IMR-90 (cell line): ENCODE measurements at regions not wholly inside any gene's neighbourhood (a gene's known extent, or its start where the extent isn't known, plus 50 kb on each side); places are given as distances from the start of the nearest gene placed in this dataset.
A peak's percentile ranks its signal among the peaks of the same experiment; 100 is the strongest.

Source experiments
- ATAC-seq: fragments of 200-7000 bp; cut with Tn5 transposase; 2 replicates; pipeline ENCODE4 v1.9.1; 2020; ENCODE audit warnings: low read depth, mild to moderate bottlenecking, moderate library complexity
- BruUV-seq: library from RNA; stranded (reverse); fragments of 400-500 nt; replicated peaks from 2 replicates; lab custom pipeline; 2021; lab: Mats Ljungman, UMichigan
- CTCF ChIA-PET: fragments of 300-600 bp; formaldehyde crosslinking; extraction: SDS; loops from one replicate; lab custom pipeline; 2021; ENCODE audit warnings: antibody characterized with exemption; lab: Yijun Ruan, JAX
- POLR2A ChIA-PET: fragments of 300-600 bp; sonication (Branson Sonifier 250); formaldehyde crosslinking; loops from one replicate; lab custom pipeline; 2022; ENCODE audit warnings: antibody characterized with exemption; ENCODE audit not compliant: unreplicated experiment; lab: Charles Lee
- DNase-seq: peaks from one replicate; pipeline ENCODE4 v3.0.0; 2013
- H2AFZ ChIP-seq: replicated peaks from 2 replicates; pipeline ENCODE3; 2013; ENCODE audit warnings: low read length, mild to moderate bottlenecking; ENCODE audit not compliant: poor library complexity
- H2AK5ac ChIP-seq: 2 replicates; pipeline ENCODE4 v1.6.1; 2013; ENCODE audit warnings: low read depth, low read length, inconsistent platforms
- H2AK9ac ChIP-seq: replicated peaks from 2 replicates; pipeline ENCODE3; 2013; ENCODE audit warnings: mild to moderate bottlenecking, low read depth, low read length, moderate library complexity; ENCODE audit not compliant: poor library complexity
- H2BK120ac ChIP-seq: 2 replicates; pipeline ENCODE4 v1.6.1; 2013; ENCODE audit warnings: low read depth, low read length, inconsistent platforms
- H2BK15ac ChIP-seq: 3 replicates; pipeline ENCODE4 v1.6.1; 2013; ENCODE audit warnings: low read depth, low read length, inconsistent platforms
- H2BK20ac ChIP-seq: 2 replicates; pipeline ENCODE4 v1.6.1; 2013; ENCODE audit warnings: low read depth, mild to moderate bottlenecking, inconsistent platforms, low read length, moderate library complexity
- H2BK5ac ChIP-seq: 2 replicates; pipeline ENCODE4 v1.6.1; 2013; ENCODE audit warnings: mild to moderate bottlenecking, low read depth, low read length, inconsistent platforms; ENCODE audit not compliant: poor library complexity, severe bottlenecking
- H3K14ac ChIP-seq: replicated peaks from 2 replicates; pipeline ENCODE4 v1.6.1; 2013; ENCODE audit warnings: low read depth, low read length, inconsistent platforms
- H3K18ac ChIP-seq: 2 replicates; pipeline ENCODE4 v1.6.1; 2013; ENCODE audit warnings: low read depth, low read length, control low read depth
- H3K23ac ChIP-seq: 2 replicates; pipeline ENCODE4 v1.6.1; 2013; ENCODE audit warnings: low read depth, low read length, inconsistent platforms
- H3K27ac ChIP-seq: 2 replicates; pipeline ENCODE4 v1.5.1; 2013; ENCODE audit warnings: mild to moderate bottlenecking, control low read depth, low read length; ENCODE audit not compliant: insufficient read depth
- H3K27me3 ChIP-seq: 2 replicates; pipeline ENCODE4 v1.6.1; 2013; ENCODE audit warnings: low read length; ENCODE audit not compliant: control insufficient read depth, insufficient read depth
- H3K36me3 ChIP-seq: 2 replicates; pipeline ENCODE4 v1.6.1; 2013; ENCODE audit warnings: low read length, mixed read lengths; ENCODE audit not compliant: control insufficient read depth, insufficient read depth
- H3K4ac ChIP-seq: 2 replicates; pipeline ENCODE4 v1.6.1; 2013; ENCODE audit warnings: low read depth, low read length, inconsistent platforms
- H3K4me1 ChIP-seq: 2 replicates; pipeline ENCODE4 v1.6.1; 2013; ENCODE audit warnings: low read length, mixed read lengths; ENCODE audit not compliant: control insufficient read depth, insufficient read depth
- H3K4me2 ChIP-seq: 2 replicates; pipeline ENCODE4 v1.6.1; 2013; ENCODE audit warnings: low read depth, mild to moderate bottlenecking, control low read depth, low read length, moderate library complexity
- H3K4me3 ChIP-seq: 2 replicates; pipeline ENCODE4 v1.5.1; 2013; ENCODE audit warnings: low read depth, mild to moderate bottlenecking, control low read depth, low read length, moderate library complexity; ENCODE audit not compliant: insufficient read depth
- H3K56ac ChIP-seq: 2 replicates; pipeline ENCODE4 v1.6.1; 2013; ENCODE audit warnings: low read length, inconsistent platforms; ENCODE audit not compliant: insufficient read depth; ENCODE audit errors: extremely low read depth
- H3K79me1 ChIP-seq, 2 experiments: 2 replicates each; pipeline ENCODE4 v1.6.1; 2013; ENCODE audit warnings: low read length in 2 of 2, inconsistent platforms in 1 of 2, low read depth in 1 of 2
- H3K9ac ChIP-seq: 2 replicates; pipeline ENCODE4 v1.6.1; 2013; ENCODE audit warnings: low read depth, low read length, control low read depth
- H3K9me1 ChIP-seq: 2 replicates; pipeline ENCODE4 v1.6.1; 2013; ENCODE audit warnings: low read length, inconsistent platforms; ENCODE audit not compliant: insufficient read depth
- H3K9me3 ChIP-seq: 2 replicates; pipeline ENCODE4 v1.6.1; 2013; ENCODE audit warnings: low read length; ENCODE audit not compliant: control insufficient read depth, insufficient read depth
- H4K20me1 ChIP-seq: 2 replicates; pipeline ENCODE4 v1.6.1; 2013; ENCODE audit warnings: low read length, inconsistent platforms; ENCODE audit not compliant: insufficient read depth
- H4K5ac ChIP-seq: 2 replicates; pipeline ENCODE4 v1.6.1; 2013; ENCODE audit warnings: mild to moderate bottlenecking, low read depth, low read length, control low read depth
- H4K8ac ChIP-seq, 2 experiments: 2 replicates each; pipeline ENCODE4 v1.6.1; 2013; ENCODE audit warnings: low read depth in 2 of 2, low read length in 2 of 2, control low read depth in 1 of 2, inconsistent platforms in 1 of 2
- H4K91ac ChIP-seq: 2 replicates; pipeline ENCODE4 v1.6.1; 2013; ENCODE audit warnings: low read depth, low read length, inconsistent platforms; ENCODE audit not compliant: insufficient read depth
- BHLHE40 ChIP-seq: fragments of 150-350 bp; IDR thresholded peaks from 2 replicates; pipeline ENCODE4 v1.6.1; 2016; ENCODE audit warnings: mild to moderate bottlenecking, low read depth, low read length
- FOS ChIP-seq: fragments of 150-350 bp; IDR thresholded peaks from 2 replicates; pipeline ENCODE4 v1.6.1; 2016; ENCODE audit warnings: low read depth, low read length
- MAFK ChIP-seq: IDR thresholded peaks from 2 replicates; pipeline ENCODE4 v1.6.1; 2012; ENCODE audit warnings: low read depth, low read length, improper control_type of control experiment
- MAZ ChIP-seq: IDR thresholded peaks from 2 replicates; pipeline ENCODE4 v1.6.1; 2012; ENCODE audit warnings: low read depth, mild to moderate bottlenecking, low read length, improper control_type of control experiment, moderate library complexity, borderline replicate concordance
- POLR2A ChIP-seq: IDR thresholded peaks from 2 replicates; pipeline ENCODE4 v1.6.1; 2012; ENCODE audit warnings: mild to moderate bottlenecking, low read depth, low read length
- RAD21 ChIP-seq: IDR thresholded peaks from 2 replicates; pipeline ENCODE4 v1.6.1; 2012; ENCODE audit warnings: low read length, improper control_type of control experiment
- RFX5 ChIP-seq: IDR thresholded peaks from 2 replicates; pipeline ENCODE4 v1.8.0; 2012; ENCODE audit warnings: low read depth, mild to moderate bottlenecking, low read length, moderate library complexity
- SMC3 ChIP-seq: fragments of 150-350 bp; IDR thresholded peaks from 2 replicates; pipeline ENCODE4 v1.6.1; 2016; ENCODE audit warnings: low read depth, mild to moderate bottlenecking, antibody characterized with exemption, low read length, moderate library complexity
- WGBS, 2 experiments: methylation state at CpG; one replicate each; pipeline versions ENCODE4 v1.1.5 to v1.1.7; 2013; ENCODE audit warnings: missing lambda C conversion rate in 2 of 2; ENCODE audit not compliant: insufficient read length in 1 of 2; ENCODE audit errors: extremely low coverage in 2 of 2; 5-methylcytosine and 5-hydroxymethylcytosine counted together
- dilution Hi-C: fragments of 300-500 bp; cut with HindIII; formaldehyde crosslinking; loops from one replicate; pipeline ENCODE4 v1.14.3; 2018; ENCODE audit warnings: low sequenced_read_pairs; ENCODE audit not compliant: unreplicated experiment
- in situ Hi-C: fragments of 300-500 bp; cut with MboI; formaldehyde crosslinking; loops from 3 replicates; pipeline ENCODE4 v1.14.3; 2019; ENCODE audit warnings: low sequenced_read_pairs, inconsistent platforms, mixed read lengths
- intact Hi-C: fragments of 100-400 bp; cut with micrococcal nuclease; formaldehyde crosslinking; loops from 2 replicates; pipeline ENCODE4 v1.10.0; 2022
- TF ChIP-seq, protein P1 (sequence below): conservative IDR thresholded peaks from 2 replicates; pipeline ENCODE4 v1.5.1; 2012; ENCODE audit warnings: mild to moderate bottlenecking, low read depth, low read length, improper control_type of control experiment
- TF ChIP-seq, protein P2 (sequence below): fragments of 150-350 bp; IDR thresholded peaks from 2 replicates; pipeline ENCODE4 v1.6.1; 2016; ENCODE audit warnings: low read depth, mild to moderate bottlenecking, low read length, moderate library complexity, borderline replicate concordance

DNA sequence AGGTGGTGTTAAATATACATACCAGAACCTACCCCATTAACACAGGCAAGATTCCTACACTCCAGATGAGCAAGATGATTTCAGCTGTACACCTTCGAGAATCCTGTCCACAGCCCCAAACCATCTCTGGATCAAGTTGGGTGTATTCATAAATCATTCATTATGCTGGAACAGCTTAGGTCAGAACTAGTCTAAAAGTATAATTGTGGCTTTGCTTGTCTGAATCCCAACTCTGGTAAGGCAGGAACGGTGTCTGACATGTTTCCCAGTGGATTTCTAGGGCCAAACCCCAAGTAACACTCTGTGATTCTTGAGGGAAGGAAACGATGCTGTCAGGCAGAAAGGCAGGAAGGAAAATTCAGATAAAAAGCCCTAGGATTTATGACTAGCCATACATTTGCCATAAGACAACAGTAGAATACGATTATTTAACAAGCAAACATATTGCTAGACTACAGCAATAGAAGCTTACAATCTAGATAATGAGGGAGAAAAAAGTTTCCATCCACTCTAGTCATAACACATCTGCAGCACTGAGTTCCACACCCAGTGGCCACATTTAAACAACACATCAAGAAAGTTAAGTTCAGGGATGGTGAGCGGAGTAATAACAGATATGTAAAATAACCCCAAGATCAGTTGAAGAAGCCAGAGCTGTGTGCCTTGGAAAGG, 444.8 kb downstream of the RND3 start:
- Histone ChIP-seq H2BK15ac (peak overlapping the region; percentile 59; the same call in 2 of the 3 replicates), H3K79me1 (no peaks in the 10 kb centered on the region), H3K4me3 (no peak overlapping the region), H4K5ac (peak overlapping the region; percentile 71; the same call in 1 of the 2 replicates), H2AK5ac (no peak overlapping the region; the same call in 1 of the 2 replicates), H3K56ac (no peak overlapping the region), H2BK20ac (peak overlapping the region; percentile 90), H4K91ac (peak overlapping the region; percentile 72), H3K36me3 (no peaks in the 10 kb centered on the region), H3K9ac (no peak overlapping the region), H3K14ac (peak overlapping the region; percentile 85), H3K9me3 (no peaks in the 10 kb centered on the region), H4K20me1 (no peaks in the 10 kb centered on the region), H2AK9ac (no peak overlapping the region), H4K8ac (peak overlapping the region in 1 of 2 experiments; percentile 47; a peak in 2 of 4 replicates), H2BK5ac (peak overlapping the region; percentile 84), H3K4me1 (peaks cover 6% of the 10 kb centered on the region; the same call in 1 of the 2 replicates), H3K27ac (no peak overlapping the region), H3K4ac (peak overlapping the region; percentile 70; the same call in 1 of the 2 replicates), H3K27me3 (no peaks in the 10 kb centered on the region), H2AFZ (no peak overlapping the region), H3K23ac (peak overlapping the region; percentile 64; the same call in 1 of the 2 replicates), H3K18ac (peak overlapping the region; percentile 69; the same call in 1 of the 2 replicates), H3K9me1 (peaks cover 3% of the 10 kb centered on the region; the same call in 1 of the 2 replicates), H3K4me2 (no peak overlapping the region), H2BK120ac (peak overlapping the region; percentile 76; the same call in 1 of the 2 replicates)
- no TSS peak for BruUV-seq
- CTCF ChIA-PET, result interaction anchor here (1.2 kb wide), 1 partner anchor 20 kb away, joined by 3 read pairs; no protein-coding TSS in a partner anchor
- intact Hi-C loops (loop anchor here (10.0 kb wide), 1 partner anchor 422 kb away; no protein-coding TSS in a partner anchor), dilution Hi-C loops (no loop called here), in situ Hi-C loops (no loop called here)
- TF ChIP-seq RAD21, result no peak
- TF ChIP-seq MAZ, result no peak
- no peak for TF ChIP-seq MAFK
- TF ChIP-seq POLR2A, result no peak
- TF ChIP-seq FOS, result no peak
- TF ChIP-seq BHLHE40, result no peak
- TF ChIP-seq, protein P1, sequence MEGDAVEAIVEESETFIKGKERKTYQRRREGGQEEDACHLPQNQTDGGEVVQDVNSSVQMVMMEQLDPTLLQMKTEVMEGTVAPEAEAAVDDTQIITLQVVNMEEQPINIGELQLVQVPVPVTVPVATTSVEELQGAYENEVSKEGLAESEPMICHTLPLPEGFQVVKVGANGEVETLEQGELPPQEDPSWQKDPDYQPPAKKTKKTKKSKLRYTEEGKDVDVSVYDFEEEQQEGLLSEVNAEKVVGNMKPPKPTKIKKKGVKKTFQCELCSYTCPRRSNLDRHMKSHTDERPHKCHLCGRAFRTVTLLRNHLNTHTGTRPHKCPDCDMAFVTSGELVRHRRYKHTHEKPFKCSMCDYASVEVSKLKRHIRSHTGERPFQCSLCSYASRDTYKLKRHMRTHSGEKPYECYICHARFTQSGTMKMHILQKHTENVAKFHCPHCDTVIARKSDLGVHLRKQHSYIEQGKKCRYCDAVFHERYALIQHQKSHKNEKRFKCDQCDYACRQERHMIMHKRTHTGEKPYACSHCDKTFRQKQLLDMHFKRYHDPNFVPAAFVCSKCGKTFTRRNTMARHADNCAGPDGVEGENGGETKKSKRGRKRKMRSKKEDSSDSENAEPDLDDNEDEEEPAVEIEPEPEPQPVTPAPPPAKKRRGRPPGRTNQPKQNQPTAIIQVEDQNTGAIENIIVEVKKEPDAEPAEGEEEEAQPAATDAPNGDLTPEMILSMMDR, result no peak
- TF ChIP-seq, protein P2, sequence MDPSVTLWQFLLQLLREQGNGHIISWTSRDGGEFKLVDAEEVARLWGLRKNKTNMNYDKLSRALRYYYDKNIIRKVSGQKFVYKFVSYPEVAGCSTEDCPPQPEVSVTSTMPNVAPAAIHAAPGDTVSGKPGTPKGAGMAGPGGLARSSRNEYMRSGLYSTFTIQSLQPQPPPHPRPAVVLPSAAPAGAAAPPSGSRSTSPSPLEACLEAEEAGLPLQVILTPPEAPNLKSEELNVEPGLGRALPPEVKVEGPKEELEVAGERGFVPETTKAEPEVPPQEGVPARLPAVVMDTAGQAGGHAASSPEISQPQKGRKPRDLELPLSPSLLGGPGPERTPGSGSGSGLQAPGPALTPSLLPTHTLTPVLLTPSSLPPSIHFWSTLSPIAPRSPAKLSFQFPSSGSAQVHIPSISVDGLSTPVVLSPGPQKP, result no peak
- no peak for TF ChIP-seq RFX5
- TF ChIP-seq SMC3, result no peak
- ATAC-seq (no peak), DNase-seq (no peak)
- no CpG with 5 or more reads among the region's 5 CpGs for WGBS, 2 experiments
- POLR2A ChIA-PET, result no interaction called here
